OCI-LY1 (cell line): ENCODE measurements at regions not wholly inside any gene's neighbourhood (a gene's known extent, or its start where the extent isn't known, plus 50 kb on each side); places are given as distances from the start of the nearest gene placed in this dataset.

Source experiments
- H2AFZ ChIP-seq: fragments of 200-600 bp; sonication (generic), shearing (Covaris generic); 2 replicates; pipeline ENCODE4 v1.6.0; 2014; ENCODE audit warnings: antibody characterized with exemption, mild to moderate bottlenecking, low read length
- H3F3A ChIP-seq: fragments of 200-600 bp; sonication (generic), shearing (Covaris generic); 2 replicates; pipeline ENCODE4 v1.6.0; 2014; ENCODE audit warnings: mild to moderate bottlenecking, antibody characterized with exemption, low read length, moderate library complexity; ENCODE audit not compliant: insufficient read depth
- H3K27ac ChIP-seq: fragments of 200-600 bp; sonication (generic); 2 replicates; pipeline ENCODE4 v1.5.1; 2014; ENCODE audit warnings: low read length, mixed run types, mild to moderate bottlenecking, low read depth; ENCODE audit not compliant: poor library complexity, severe bottlenecking
- H3K27me3 ChIP-seq: fragments of 200-600 bp; sonication (generic); 2 replicates; pipeline ENCODE4 v1.6.0; 2014; ENCODE audit warnings: antibody characterized with exemption, mild to moderate bottlenecking, low read length, moderate library complexity; ENCODE audit not compliant: insufficient read depth
- H3K36me3 ChIP-seq: fragments of 200-600 bp; sonication (generic); 2 replicates; pipeline ENCODE4 v1.6.1; 2014; ENCODE audit warnings: mild to moderate bottlenecking, antibody characterized with exemption, low read length, moderate library complexity, mixed read lengths; ENCODE audit not compliant: insufficient read depth
- H3K4me1 ChIP-seq: fragments of 200-600 bp; sonication (generic); 2 replicates; pipeline ENCODE4 v1.5.1; 2014; ENCODE audit warnings: mild to moderate bottlenecking, low read length, moderate library complexity; ENCODE audit not compliant: insufficient read depth, severe bottlenecking
- H3K4me2 ChIP-seq: fragments of 200-600 bp; sonication (generic), shearing (Covaris generic); 2 replicates; pipeline ENCODE4 v1.6.1; 2014; ENCODE audit warnings: low read length
- H3K4me3 ChIP-seq: fragments of 200-600 bp; sonication (generic); 2 replicates; pipeline ENCODE4 v1.5.1; 2014; ENCODE audit warnings: low read length, low read depth, mild to moderate bottlenecking, mixed read lengths; ENCODE audit not compliant: poor library complexity, severe bottlenecking
- H3K79me2 ChIP-seq: fragments of 200-600 bp; shearing (Covaris generic); 2 replicates; pipeline ENCODE4 v1.6.1; 2016; ENCODE audit warnings: mixed run types, low read length, mixed read lengths; ENCODE audit not compliant: insufficient read depth
- H3K9ac ChIP-seq: fragments of 200-600 bp; sonication (generic), shearing (Covaris generic); 2 replicates; pipeline ENCODE4 v1.6.1; 2014; ENCODE audit warnings: mild to moderate bottlenecking, low read length, mixed read lengths
- H3K9me2 ChIP-seq: fragments of 200-600 bp; sonication (generic), shearing (Covaris generic); 2 replicates; pipeline ENCODE4 v1.6.1; 2014; ENCODE audit warnings: low read depth, mild to moderate bottlenecking, low read length, mixed read lengths
- H3K9me3 ChIP-seq: fragments of 200-600 bp; shearing (Covaris generic); 2 replicates; pipeline ENCODE4 v1.6.1; 2014; ENCODE audit warnings: low read length, mixed read lengths
- H4K20me1 ChIP-seq: fragments of 200-600 bp; sonication (generic), shearing (Covaris generic); 2 replicates; pipeline ENCODE4 v1.6.0; 2016; ENCODE audit warnings: mild to moderate bottlenecking, low read length; ENCODE audit not compliant: insufficient read depth
- EZH2 ChIP-seq: fragments of 200-600 bp; sonication (generic), shearing (Covaris generic); IDR thresholded peaks from 2 replicates; pipeline ENCODE4 v1.8.0; 2017; ENCODE audit warnings: borderline replicate concordance, mixed run types, mild to moderate bottlenecking, antibody characterized with exemption, low read length, moderate library complexity, mixed read lengths
- TF ChIP-seq, protein P1 (sequence below): fragments of 200-600 bp; sonication (generic), shearing (Covaris generic); IDR thresholded peaks from 2 replicates; pipeline ENCODE4 v1.5.1; 2017; ENCODE audit warnings: mild to moderate bottlenecking, antibody characterized with exemption, low read length, moderate library complexity, mixed read lengths

- H3K27me3 ChIP-seq: no peaks in the 10 kb centered on the region
- H3K4me1 ChIP-seq: no peaks in the 10 kb centered on the region
- TF ChIP-seq EZH2: no peak
- TF ChIP-seq, protein P1, sequence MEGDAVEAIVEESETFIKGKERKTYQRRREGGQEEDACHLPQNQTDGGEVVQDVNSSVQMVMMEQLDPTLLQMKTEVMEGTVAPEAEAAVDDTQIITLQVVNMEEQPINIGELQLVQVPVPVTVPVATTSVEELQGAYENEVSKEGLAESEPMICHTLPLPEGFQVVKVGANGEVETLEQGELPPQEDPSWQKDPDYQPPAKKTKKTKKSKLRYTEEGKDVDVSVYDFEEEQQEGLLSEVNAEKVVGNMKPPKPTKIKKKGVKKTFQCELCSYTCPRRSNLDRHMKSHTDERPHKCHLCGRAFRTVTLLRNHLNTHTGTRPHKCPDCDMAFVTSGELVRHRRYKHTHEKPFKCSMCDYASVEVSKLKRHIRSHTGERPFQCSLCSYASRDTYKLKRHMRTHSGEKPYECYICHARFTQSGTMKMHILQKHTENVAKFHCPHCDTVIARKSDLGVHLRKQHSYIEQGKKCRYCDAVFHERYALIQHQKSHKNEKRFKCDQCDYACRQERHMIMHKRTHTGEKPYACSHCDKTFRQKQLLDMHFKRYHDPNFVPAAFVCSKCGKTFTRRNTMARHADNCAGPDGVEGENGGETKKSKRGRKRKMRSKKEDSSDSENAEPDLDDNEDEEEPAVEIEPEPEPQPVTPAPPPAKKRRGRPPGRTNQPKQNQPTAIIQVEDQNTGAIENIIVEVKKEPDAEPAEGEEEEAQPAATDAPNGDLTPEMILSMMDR: no peak
Measured at GRCh38 chr3:26556637-26557036, 65.9 kb upstream of the LRRC3B start.

GRCh38 chr3:26558257-26558656, 64.3 kb upstream of the LRRC3B start:
- TF ChIP-seq, protein P1: no peak
- no peak for TF ChIP-seq EZH2
- Histone ChIP-seq H3K4me3 (no peak overlapping the region), H3K9me2 (no peaks in the 10 kb centered on the region)

More at GRCh38 chr3:26556637-26557036, 65.9 kb upstream of the LRRC3B start:
- Histone ChIP-seq H3K79me2 (no peaks in the 10 kb centered on the region), H2AFZ (no peak overlapping the region), H3K4me3 (no peak overlapping the region), H3F3A (no peaks in the 10 kb centered on the region), H3K27ac (no peak overlapping the region), H4K20me1 (no peaks in the 10 kb centered on the region), H3K4me2 (no peak overlapping the region), H3K36me3 (no peaks in the 10 kb centered on the region), H3K9me2 (no peaks in the 10 kb centered on the region), H3K9ac (no peak overlapping the region), H3K9me3 (no peaks in the 10 kb centered on the region)

DNA sequence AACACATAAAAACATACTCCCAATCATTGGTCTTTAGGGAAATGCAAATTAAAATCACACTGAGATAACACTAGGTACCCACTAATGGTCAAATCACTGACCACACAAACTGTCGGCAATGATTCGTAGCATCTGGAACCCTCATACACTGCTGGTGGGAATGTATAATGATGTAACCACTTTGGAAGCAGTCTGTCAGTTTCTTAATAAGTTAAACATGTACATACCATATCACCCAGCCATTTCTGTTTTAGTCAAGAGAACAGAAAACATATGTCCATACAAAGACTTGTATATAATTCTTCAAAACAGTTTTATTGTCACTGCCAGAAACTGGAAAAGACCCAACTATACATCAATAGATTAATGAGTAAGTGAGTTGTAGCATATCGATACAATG, 63.3 kb upstream of the LRRC3B start:
- Histone ChIP-seq H3K79me2 (no peaks in the 10 kb centered on the region), H3K27ac (no peak overlapping the region), H3F3A (no peaks in the 10 kb centered on the region), H2AFZ (no peak overlapping the region), H3K9me3 (no peaks in the 10 kb centered on the region), H3K9ac (no peak overlapping the region), H3K27me3 (no peaks in the 10 kb centered on the region), H3K4me2 (no peak overlapping the region), H4K20me1 (no peaks in the 10 kb centered on the region), H3K9me2 (no peaks in the 10 kb centered on the region), H3K4me3 (no peak overlapping the region), H3K36me3 (no peaks in the 10 kb centered on the region), H3K4me1 (no peaks in the 10 kb centered on the region)
- TF ChIP-seq, protein P1: no peak
- no peak for TF ChIP-seq EZH2

More at GRCh38 chr3:26558257-26558656, 64.3 kb upstream of the LRRC3B start:
- Histone ChIP-seq H3K9ac (no peak overlapping the region), H3K4me2 (no peak overlapping the region), H3K36me3 (no peaks in the 10 kb centered on the region), H3K9me3 (no peaks in the 10 kb centered on the region), H3K27ac (no peak overlapping the region), H3K27me3 (no peaks in the 10 kb centered on the region), H2AFZ (no peak overlapping the region), H3K79me2 (no peaks in the 10 kb centered on the region), H3F3A (no peaks in the 10 kb centered on the region), H3K4me1 (no peaks in the 10 kb centered on the region), H4K20me1 (no peaks in the 10 kb centered on the region)
